SK-N-SH (cell line): ENCODE measurements at regions not wholly inside any gene's neighbourhood (a gene's known extent, or its start where the extent isn't known, plus 50 kb on each side); places are given as distances from the start of the nearest gene placed in this dataset.

Experiments
- CTCF ChIA-PET: fragments of 300-600, 350-600 bp; formaldehyde crosslinking; extraction: SDS; loops from one replicate; lab custom pipeline; 2021; lab: Yijun Ruan, JAX
- POLR2A ChIA-PET: fragments of 350-600 bp; sonication (Branson Sonifier 250); formaldehyde crosslinking; extraction: SDS; loops from one replicate; lab custom pipeline; 2020; ENCODE audit warnings: antibody characterized with exemption, inconsistent platforms; lab: Yijun Ruan, JAX
- DNase-seq: peaks from one replicate; pipeline ENCODE4 v3.0.0; 2012
- H2AFZ ChIP-seq: fragments of 200-600 bp; sonication (generic); 2 replicates; pipeline ENCODE4 v1.8.1; 2016; ENCODE audit warnings: antibody characterized with exemption, mild to moderate bottlenecking, low read depth
- H3F3A ChIP-seq: fragments of 200-600 bp; sonication (generic); replicated peaks from 2 replicates; pipeline ENCODE3; 2016; ENCODE audit warnings: antibody characterized with exemption, mild to moderate bottlenecking; ENCODE audit not compliant: insufficient read depth
- H3K27ac ChIP-seq, 2 experiments: fragments of 200-500 bp in 1 of 2; fragments of 200-600 bp in 1 of 2; sonication (Bioruptor generic) in 1 of 2; sonication (generic), shearing (Covaris generic) in 1 of 2; 2 replicates each; pipeline versions ENCODE4 v1.5.1 to v1.6.1; 2014 to 2016; ENCODE audit warnings: low read depth in 2 of 2, inconsistent platforms in 1 of 2, low read length in 1 of 2, mild to moderate bottlenecking in 1 of 2, mixed read lengths in 1 of 2
- H3K27me3 ChIP-seq: fragments of 200-600 bp; sonication (generic), shearing (Covaris generic); 2 replicates; pipeline ENCODE4 v1.6.1; 2016; ENCODE audit warnings: mixed run types; ENCODE audit not compliant: insufficient read depth
- H3K36me3 ChIP-seq, 2 experiments: fragments of 200-500 bp in 1 of 2; fragments of 200-600 bp in 1 of 2; sonication (Bioruptor generic) in 1 of 2; sonication (generic) in 1 of 2; replicated peaks in 1 of 2; 2 replicates each; pipeline versions ENCODE3 to v1.5.1; 2014 to 2016; ENCODE audit warnings: low read length in 1 of 2, mild to moderate bottlenecking in 1 of 2; ENCODE audit not compliant: insufficient read depth in 2 of 2, control insufficient read depth in 1 of 2
- H3K4me1 ChIP-seq, 2 experiments: fragments of 200-500 bp in 1 of 2; fragments of 200-600 bp in 1 of 2; sonication (Bioruptor generic) in 1 of 2; sonication (generic), shearing (Covaris generic) in 1 of 2; 2 replicates each; pipeline versions ENCODE4 v1.5.1 to v1.6.1; 2014 to 2016; ENCODE audit warnings: low read depth in 1 of 2, low read length in 1 of 2, mixed run types in 1 of 2; ENCODE audit not compliant: insufficient read depth in 2 of 2, control insufficient read depth in 1 of 2
- H3K4me2 ChIP-seq: fragments of 200-600 bp; sonication (generic), shearing (Covaris generic); 2 replicates; pipeline ENCODE4 v1.6.1; 2017; ENCODE audit warnings: mixed run types
- H3K4me3 ChIP-seq, 2 experiments: fragments of 200-500 bp in 1 of 2; fragments of 200-600 bp in 1 of 2; sonication (Bioruptor generic) in 1 of 2; sonication (generic), shearing (Covaris generic) in 1 of 2; 2 replicates each; pipeline versions ENCODE4 v1.5.1 to v1.8.1; 2014 to 2016; ENCODE audit warnings: low read depth in 2 of 2, inconsistent platforms in 1 of 2, low read length in 1 of 2, mild to moderate bottlenecking in 1 of 2, mixed read lengths in 1 of 2, moderate library complexity in 1 of 2
- H3K79me2 ChIP-seq: fragments of 200-600 bp; sonication (generic); 2 replicates; pipeline ENCODE4 v1.8.1; 2017; ENCODE audit warnings: mild to moderate bottlenecking; ENCODE audit not compliant: insufficient read depth
- H3K9ac ChIP-seq: fragments of 200-600 bp; sonication (generic); 2 replicates; pipeline ENCODE4 v1.6.1; 2017; ENCODE audit warnings: mixed run types
- H3K9me2 ChIP-seq: fragments of 200-600 bp; sonication (generic); 2 replicates; pipeline ENCODE4 v1.6.1; 2017; ENCODE audit warnings: mixed run types
- H3K9me3 ChIP-seq: fragments of 200-600 bp; sonication (generic); 2 replicates; pipeline ENCODE4 v1.6.1; 2017; ENCODE audit warnings: mixed run types, mild to moderate bottlenecking, moderate library complexity
- H4K20me1 ChIP-seq: fragments of 200-600 bp; sonication (generic); 2 replicates; pipeline ENCODE4 v1.6.1; 2017; ENCODE audit warnings: mild to moderate bottlenecking, mixed run types; ENCODE audit not compliant: insufficient read depth
- CTCF ChIP-seq: fragments of 200-600 bp; sonication (generic); IDR thresholded peaks from 2 replicates; pipeline ENCODE4 v1.6.1; 2017; ENCODE audit warnings: antibody characterized with exemption, mild to moderate bottlenecking, moderate library complexity
- ELF1 ChIP-seq: IDR thresholded peaks from 2 replicates; pipeline ENCODE4 v1.4.0; 2012
- EZH2phosphoT487 ChIP-seq: fragments of 200-600 bp; sonication (generic); IDR thresholded peaks from 2 replicates; pipeline ENCODE4 v1.6.1; 2017; ENCODE audit warnings: low read depth, mixed run types, mild to moderate bottlenecking, antibody characterized with exemption, moderate library complexity, borderline replicate concordance
- GATA2 ChIP-seq: sonication (generic); formaldehyde crosslinking; IDR thresholded peaks from 2 replicates; pipeline ENCODE4 v1.5.0; 2020; ENCODE audit warnings: mild to moderate bottlenecking, missing genetic modification reagents
- MXI1 ChIP-seq: IDR thresholded peaks from 2 replicates; pipeline ENCODE4 v1.6.1; 2012; ENCODE audit warnings: mild to moderate bottlenecking, low read depth, low read length, improper control_type of control experiment
- NFIC ChIP-seq: IDR thresholded peaks from 2 replicates; pipeline ENCODE4 v1.4.0; 2012; ENCODE audit warnings: borderline replicate concordance
- NRF1 ChIP-seq: IDR thresholded peaks from 2 replicates; pipeline ENCODE4 v1.6.1; 2012; ENCODE audit warnings: low read depth, mild to moderate bottlenecking, low read length
- PBX3 ChIP-seq: IDR thresholded peaks from 2 replicates; pipeline ENCODE4; 2012
- POLR2AphosphoS5 ChIP-seq: IDR thresholded peaks from 2 replicates; pipeline ENCODE4 v1.6.1; 2012; ENCODE audit warnings: low read depth, low read length
- REST ChIP-seq: IDR thresholded peaks from 2 replicates; pipeline ENCODE4 v1.6.1; 2012; ENCODE audit warnings: mild to moderate bottlenecking, low read depth, low read length, moderate library complexity
- TAF1 ChIP-seq: IDR thresholded peaks from 2 replicates; pipeline ENCODE4 v1.6.1; 2012; ENCODE audit warnings: low read depth, mild to moderate bottlenecking, low read length, moderate library complexity, borderline replicate concordance
- WGBS: methylation state at CpG from one replicate; pipeline ENCODE4 v1.1.6; 2017; ENCODE audit warnings: low lambda C conversion rate; 5-methylcytosine and 5-hydroxymethylcytosine counted together

GRCh38 chrX:63526863-63527262 lies 175.7 kb upstream of the SPIN4 start:
- no peak overlapping the region for H3K27ac ChIP-seq
- H4K20me1 ChIP-seq = no peaks in the 10 kb centered on the region
- DNase-seq = no peak
- no peak overlapping the region for H3K9ac ChIP-seq
- H2AFZ ChIP-seq = no peak overlapping the region
- peaks cover 6% of the 10 kb centered on the region; the same call in 1 of the 2 replicates for H3K79me2 ChIP-seq
- CTCF ChIA-PET = no interaction called here
- WGBS = 52% methylated on average over 1 of the region's 1 CpG
- TF ChIP-seq MXI1 = no peak
- no peak for TF ChIP-seq ELF1
- no peak for TF ChIP-seq POLR2AphosphoS5
- TF ChIP-seq REST = no peak
- TF ChIP-seq NFIC = no peak
- TF ChIP-seq PBX3 = no peak
- no peak for TF ChIP-seq EZH2phosphoT487
- TF ChIP-seq TAF1 = no peak
- TF ChIP-seq CTCF = no peak
- TF ChIP-seq NRF1 = no peak
- TF ChIP-seq GATA2 (CRISPR knock-in tag) = no peak
- TF ChIP-seq, all 33 proteins: peak for 0
- no peak overlapping the region for H3K4me3 ChIP-seq
- no peak overlapping the region for H3K4me2 ChIP-seq
- no peaks in the 10 kb centered on the region for H3K9me2 ChIP-seq
- H3K4me1 ChIP-seq = no peaks in the 10 kb centered on the region
- POLR2A ChIA-PET = no interaction called here
- no peaks in the 10 kb centered on the region for H3K9me3 ChIP-seq
- no peaks in the 10 kb centered on the region for H3F3A ChIP-seq
- no peaks in the 10 kb centered on the region for H3K27me3 ChIP-seq
- no peaks in the 10 kb centered on the region for H3K36me3 ChIP-seq
